C4-2B (cell line): ENCODE measurements at regions not wholly inside any gene's neighbourhood (a gene's known extent, or its start where the extent isn't known, plus 50 kb on each side); places are given as distances from the start of the nearest gene placed in this dataset.
"Not testable (repeated sequence)": the region's sequence is repeated elsewhere in the genome, so short reads cannot be mapped to it uniquely, and the experiment has no call there.

ENCODE experiments used
- H3K27ac ChIP-seq: fragments of 450-650 bp; 2 replicates; pipeline ENCODE4 v1.5.1; 2017
- ZFX ChIP-seq: fragments of 450-650 bp; IDR thresholded peaks from 2 replicates; pipeline ENCODE4 v1.6.1; 2017
- TF ChIP-seq, protein P1 (sequence below): fragments of 450-650 bp; conservative IDR thresholded peaks from 2 replicates; pipeline ENCODE4 v1.5.1; 2017; ENCODE audit warnings: mild to moderate bottlenecking

DNA sequence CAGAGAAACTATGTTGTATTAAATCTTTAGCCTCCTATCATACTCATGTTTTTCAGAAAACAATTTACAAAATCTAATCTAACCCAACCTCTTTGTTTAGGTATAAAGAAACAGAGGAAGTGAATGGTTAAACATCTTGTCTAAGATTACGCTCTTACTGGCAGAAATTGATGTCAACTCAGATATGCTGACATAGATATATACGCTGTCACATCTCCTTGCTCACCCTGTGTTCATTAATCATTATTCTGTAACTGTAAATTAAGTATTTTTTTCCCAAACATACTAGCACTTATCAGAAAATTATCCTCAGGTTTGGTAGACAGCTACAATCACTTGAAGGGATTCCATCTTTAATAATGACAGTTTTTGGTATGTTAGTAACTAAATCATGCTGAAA is 1127.6 kb upstream of the SEL1L start:
- no peak overlapping the region for H3K27ac ChIP-seq
- no peak for TF ChIP-seq ZFX
- TF ChIP-seq, protein P1, sequence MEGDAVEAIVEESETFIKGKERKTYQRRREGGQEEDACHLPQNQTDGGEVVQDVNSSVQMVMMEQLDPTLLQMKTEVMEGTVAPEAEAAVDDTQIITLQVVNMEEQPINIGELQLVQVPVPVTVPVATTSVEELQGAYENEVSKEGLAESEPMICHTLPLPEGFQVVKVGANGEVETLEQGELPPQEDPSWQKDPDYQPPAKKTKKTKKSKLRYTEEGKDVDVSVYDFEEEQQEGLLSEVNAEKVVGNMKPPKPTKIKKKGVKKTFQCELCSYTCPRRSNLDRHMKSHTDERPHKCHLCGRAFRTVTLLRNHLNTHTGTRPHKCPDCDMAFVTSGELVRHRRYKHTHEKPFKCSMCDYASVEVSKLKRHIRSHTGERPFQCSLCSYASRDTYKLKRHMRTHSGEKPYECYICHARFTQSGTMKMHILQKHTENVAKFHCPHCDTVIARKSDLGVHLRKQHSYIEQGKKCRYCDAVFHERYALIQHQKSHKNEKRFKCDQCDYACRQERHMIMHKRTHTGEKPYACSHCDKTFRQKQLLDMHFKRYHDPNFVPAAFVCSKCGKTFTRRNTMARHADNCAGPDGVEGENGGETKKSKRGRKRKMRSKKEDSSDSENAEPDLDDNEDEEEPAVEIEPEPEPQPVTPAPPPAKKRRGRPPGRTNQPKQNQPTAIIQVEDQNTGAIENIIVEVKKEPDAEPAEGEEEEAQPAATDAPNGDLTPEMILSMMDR: no peak

- no peak for TF ChIP-seq ZFX
- TF ChIP-seq, protein P1: no peak
- H3K27ac ChIP-seq: no peak overlapping the region
Observed at GRCh38 chr14:82667006-82667405, 1133.4 kb upstream of the SEL1L start.

DNA sequence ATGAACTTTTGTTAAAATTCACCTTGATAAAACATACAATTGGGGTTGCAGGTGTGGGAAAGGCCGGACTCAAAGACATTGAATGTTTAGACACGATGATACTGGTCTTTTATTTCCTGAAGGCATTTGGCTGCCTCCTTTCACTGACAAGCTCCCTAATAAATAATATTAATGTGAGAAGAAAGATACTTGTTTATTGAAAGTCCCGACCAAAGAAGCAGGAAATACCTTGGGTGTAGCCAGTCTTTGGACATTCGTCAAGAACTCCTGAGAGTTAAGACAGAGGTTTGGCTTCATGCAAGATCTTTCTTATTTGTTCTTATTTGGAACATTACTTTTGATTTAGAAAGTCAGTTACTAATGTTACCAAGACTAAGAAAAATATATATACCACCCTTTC is 1133.8 kb upstream of the SEL1L start:
- H3K27ac ChIP-seq: no peak overlapping the region
- TF ChIP-seq, protein P1: no peak
- TF ChIP-seq ZFX: no peak

DNA sequence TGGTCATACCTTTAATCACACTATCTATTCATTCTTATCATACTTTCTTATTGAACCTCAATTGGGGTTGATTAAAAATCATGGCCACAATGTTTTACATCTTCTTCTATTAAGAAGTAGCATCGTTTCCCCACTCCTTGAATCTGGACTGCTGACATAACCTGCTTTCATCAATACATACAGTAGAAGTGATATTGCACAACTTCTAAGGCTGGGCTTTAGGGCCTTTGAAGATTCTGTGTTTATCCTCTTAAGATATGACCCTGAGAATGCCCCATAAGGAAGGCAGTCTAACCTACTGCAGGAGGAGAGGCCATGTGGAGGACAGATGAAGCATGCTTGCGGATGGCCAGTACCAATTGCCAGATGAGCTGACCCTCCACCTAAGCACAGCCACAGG is 1142.8 kb upstream of the SEL1L start:
- no peak overlapping the region for H3K27ac ChIP-seq
- TF ChIP-seq ZFX: no peak
- TF ChIP-seq, protein P1: no peak

DNA sequence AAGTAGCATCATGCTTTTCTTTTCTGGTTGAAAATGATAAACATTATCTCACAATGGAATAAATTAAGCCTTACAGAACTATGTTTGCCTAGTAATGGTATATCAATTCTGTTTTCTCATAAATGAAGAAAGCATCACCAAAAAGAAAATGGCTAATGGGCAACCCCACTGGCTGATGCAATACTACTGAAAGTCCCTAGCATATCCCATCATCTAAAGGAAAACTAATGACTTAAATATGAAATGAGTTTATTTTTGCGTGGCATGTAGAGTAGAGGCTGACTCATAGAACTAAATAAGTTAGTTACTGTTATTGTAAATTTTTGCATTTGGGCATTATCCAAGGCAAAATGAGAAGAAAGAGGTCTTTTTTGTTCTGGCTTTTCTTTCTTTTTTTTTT is 1156.3 kb upstream of the SEL1L start:
- TF ChIP-seq ZFX: no peak
- TF ChIP-seq, protein P1: no peak

DNA sequence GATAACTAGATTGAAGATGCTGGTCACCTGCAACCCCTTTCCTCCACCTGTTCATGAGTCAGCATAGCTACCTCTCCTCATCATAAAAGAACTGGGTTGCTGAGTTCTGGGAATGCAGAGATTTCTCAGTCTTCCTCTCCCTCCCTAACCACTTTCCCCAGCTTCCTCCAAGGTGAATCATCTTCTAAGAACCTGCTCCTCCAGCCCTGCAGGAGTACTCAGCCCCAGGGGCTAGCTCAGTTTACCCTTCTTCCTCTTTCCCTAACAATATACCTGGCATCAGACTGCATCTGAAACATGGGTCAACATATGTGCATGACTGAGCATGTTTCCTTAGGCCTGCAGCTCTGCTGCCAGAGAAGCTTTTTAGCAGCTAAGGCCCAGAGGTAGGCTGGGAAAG is 1157.5 kb upstream of the SEL1L start:
- H3K27ac ChIP-seq: not testable (repeated sequence)

More for the DNA sequence above, 1156.3 kb upstream of the SEL1L start:
- H3K27ac ChIP-seq: no peak overlapping the region

DNA sequence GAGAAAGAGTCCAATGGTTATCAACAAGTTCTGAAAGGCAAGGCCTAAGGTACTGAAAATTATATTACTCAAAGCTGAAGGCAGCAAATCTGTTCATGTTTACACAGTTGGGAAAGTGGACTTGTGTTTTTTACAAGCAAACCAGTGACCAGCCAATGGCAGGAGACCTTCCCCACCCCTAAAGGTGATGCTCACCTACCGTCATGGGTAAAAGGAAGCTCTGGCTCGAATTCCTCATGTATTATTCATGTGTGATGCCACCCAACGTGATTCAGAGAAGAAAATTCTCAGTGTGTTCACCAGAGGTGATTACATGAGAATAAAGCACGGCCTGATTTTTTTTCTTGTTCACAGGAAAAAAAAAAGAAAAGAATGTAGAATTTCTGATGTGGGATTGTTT is 1161.2 kb upstream of the SEL1L start:
- TF ChIP-seq, protein P1: no peak
- TF ChIP-seq ZFX: no peak
- H3K27ac ChIP-seq: no peak overlapping the region

- TF ChIP-seq ZFX: no peak
- TF ChIP-seq, protein P1: no peak
Observed at GRCh38 chr14:82704218-82704617, 1170.6 kb upstream of the SEL1L start.

More at GRCh38 chr14:82704218-82704617, 1170.6 kb upstream of the SEL1L start:
- H3K27ac ChIP-seq: no peak overlapping the region
